GM12872 (cell line): ENCODE measurements at regions not wholly inside any gene's neighbourhood (a gene's known extent, or its start where the extent isn't known, plus 50 kb on each side); places are given as distances from the start of the nearest gene placed in this dataset.
A peak's percentile ranks its signal among the peaks of the same experiment; 100 is the strongest.

Experiments used
- TF ChIP-seq, protein P1 (sequence below): IDR thresholded peaks from 3 replicates; pipeline ENCODE4 v1.5.1; 2011; ENCODE audit warnings: low read depth, mild to moderate bottlenecking, low read length, moderate library complexity; ENCODE audit not compliant: insufficient read depth

DNA sequence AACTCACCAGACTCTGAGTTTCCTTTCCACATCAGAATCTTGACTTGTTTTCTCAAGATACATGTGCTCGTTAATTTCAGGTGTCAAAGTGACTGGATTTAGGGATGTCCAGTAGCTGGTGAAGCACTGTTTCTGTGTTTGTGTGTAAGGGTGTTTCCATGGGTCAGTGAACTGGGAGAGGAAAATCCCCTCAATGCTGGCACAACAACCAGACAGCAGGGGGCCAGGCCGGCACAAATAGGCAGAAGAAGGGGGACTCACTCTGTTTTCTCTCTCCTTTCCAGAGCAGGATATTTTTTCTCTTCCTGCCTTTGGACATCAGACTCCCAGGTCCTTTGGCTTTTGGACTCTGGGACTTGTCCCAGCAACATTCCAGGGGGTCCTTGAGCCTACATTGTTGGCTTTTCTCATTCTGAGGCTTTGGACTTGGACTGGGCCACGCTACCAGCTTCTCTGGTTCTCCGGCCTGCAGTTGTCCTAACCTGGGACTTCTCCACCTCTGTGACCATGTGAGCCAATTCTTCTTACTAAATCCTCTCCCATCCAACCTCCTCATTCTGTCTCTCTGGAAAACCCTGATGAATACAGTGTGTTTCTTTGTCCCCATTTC lies 144.0 kb downstream of the CAAP1 start:
- TF ChIP-seq, protein P1, sequence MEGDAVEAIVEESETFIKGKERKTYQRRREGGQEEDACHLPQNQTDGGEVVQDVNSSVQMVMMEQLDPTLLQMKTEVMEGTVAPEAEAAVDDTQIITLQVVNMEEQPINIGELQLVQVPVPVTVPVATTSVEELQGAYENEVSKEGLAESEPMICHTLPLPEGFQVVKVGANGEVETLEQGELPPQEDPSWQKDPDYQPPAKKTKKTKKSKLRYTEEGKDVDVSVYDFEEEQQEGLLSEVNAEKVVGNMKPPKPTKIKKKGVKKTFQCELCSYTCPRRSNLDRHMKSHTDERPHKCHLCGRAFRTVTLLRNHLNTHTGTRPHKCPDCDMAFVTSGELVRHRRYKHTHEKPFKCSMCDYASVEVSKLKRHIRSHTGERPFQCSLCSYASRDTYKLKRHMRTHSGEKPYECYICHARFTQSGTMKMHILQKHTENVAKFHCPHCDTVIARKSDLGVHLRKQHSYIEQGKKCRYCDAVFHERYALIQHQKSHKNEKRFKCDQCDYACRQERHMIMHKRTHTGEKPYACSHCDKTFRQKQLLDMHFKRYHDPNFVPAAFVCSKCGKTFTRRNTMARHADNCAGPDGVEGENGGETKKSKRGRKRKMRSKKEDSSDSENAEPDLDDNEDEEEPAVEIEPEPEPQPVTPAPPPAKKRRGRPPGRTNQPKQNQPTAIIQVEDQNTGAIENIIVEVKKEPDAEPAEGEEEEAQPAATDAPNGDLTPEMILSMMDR = no peak

DNA sequence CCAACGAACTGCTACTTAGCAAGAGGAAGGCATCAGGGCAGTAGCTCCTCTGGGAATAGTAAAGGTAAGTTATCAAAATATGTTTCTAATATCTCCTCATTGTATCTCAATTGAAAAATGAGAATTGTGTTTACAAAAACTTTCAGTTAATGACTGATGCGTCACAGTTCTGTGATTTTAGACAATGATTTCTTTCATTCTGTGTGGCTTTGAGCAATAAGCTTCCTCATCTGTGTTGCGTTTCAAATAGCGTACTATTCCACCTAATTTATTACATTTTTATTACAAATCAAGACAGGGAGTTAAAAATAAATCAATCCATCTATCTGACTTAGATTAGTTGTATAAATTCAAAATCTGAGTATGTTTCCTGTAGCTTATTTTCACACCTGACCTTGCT lies 145.0 kb downstream of the CAAP1 start:
- TF ChIP-seq, protein P1 = no peak

DNA sequence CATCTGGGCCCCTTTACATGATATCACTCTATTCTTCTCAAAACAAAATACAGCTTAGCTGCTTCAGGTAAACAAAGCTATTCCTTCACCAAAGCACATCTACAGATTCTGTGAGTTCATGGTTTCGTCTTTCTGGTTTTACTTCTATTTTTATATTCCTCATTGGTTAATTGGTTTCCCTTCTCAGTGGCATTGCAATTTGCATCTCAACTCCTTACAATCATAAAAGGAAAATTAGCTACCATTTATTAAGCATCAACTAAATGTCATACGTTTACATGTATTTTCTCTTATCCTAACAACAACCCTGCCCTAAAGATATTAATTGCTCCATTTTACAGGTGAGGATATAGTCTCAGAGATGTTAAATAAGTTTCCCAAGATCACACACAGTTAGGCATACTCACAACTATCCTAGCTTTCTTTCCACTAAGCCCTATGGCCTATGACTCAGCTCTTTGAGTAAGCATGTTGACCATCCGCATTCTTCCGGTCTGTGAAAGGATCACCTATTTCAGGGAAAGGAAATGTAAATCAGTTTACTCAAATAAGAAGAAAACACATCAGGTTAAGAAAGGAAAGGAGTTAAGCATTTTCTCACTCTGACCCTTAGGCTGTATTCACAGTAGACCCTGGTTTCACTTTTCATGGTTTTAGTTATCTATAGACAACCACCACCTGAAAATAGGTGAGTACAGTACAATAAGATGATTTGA lies 146.1 kb downstream of the CAAP1 start:
- TF ChIP-seq, protein P1 = no peak

DNA sequence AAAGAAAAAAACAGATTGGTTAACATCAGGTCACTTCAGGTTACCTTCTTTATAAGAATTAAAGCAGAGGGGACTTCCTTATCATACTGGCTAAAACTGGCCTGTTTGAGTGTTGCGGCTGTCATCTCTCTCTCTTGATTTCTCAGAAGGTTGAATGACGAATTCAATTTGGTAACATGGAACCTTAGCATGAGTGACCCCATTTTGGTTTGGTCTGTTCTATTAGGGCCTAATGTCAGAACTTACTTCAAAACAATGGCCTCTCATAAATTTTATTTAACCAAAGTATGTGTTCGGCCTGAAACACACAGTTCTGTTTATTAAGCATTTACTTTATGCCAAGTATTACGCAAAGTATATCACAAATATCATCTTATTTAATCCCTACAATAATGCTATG lies 147.5 kb downstream of the CAAP1 start:
- TF ChIP-seq, protein P1 = no peak

DNA sequence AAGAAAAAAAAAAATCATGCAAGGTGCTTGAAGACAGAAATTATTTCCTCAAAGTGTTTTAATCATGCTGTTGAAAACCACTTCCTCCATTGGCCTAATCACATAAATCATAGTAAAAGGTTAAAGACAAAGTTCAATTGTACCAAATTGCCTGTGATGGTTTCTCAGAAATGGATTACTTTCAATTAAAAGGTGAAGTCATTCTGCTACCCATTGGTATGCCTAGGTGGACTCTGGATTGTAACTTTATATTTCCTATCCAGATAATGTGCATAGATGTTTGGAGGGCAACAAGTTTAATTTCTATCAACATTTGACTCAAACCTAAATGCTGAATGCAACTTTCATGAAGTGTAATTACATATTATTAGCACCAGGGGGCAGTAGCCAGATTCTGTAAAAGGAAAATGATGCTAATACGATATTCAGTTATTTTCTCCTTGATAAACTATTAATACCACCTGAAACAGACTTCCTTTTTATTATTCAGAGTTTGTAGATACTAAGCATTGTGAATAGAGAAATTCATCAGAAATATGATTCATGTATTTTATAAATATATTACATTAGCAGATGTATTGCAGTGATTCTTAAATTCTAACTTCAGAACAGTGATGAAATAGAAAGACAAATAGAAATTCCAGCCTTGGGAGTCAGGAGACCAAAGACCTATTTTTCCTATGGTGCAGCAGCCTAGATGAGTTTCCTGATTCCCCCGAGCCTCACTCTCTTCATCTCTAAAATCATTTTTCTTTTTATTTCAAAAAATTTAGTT lies 148.2 kb downstream of the CAAP1 start:
- TF ChIP-seq, protein P1 = peak; percentile 48; the same call in 2 of the 3 replicates

DNA sequence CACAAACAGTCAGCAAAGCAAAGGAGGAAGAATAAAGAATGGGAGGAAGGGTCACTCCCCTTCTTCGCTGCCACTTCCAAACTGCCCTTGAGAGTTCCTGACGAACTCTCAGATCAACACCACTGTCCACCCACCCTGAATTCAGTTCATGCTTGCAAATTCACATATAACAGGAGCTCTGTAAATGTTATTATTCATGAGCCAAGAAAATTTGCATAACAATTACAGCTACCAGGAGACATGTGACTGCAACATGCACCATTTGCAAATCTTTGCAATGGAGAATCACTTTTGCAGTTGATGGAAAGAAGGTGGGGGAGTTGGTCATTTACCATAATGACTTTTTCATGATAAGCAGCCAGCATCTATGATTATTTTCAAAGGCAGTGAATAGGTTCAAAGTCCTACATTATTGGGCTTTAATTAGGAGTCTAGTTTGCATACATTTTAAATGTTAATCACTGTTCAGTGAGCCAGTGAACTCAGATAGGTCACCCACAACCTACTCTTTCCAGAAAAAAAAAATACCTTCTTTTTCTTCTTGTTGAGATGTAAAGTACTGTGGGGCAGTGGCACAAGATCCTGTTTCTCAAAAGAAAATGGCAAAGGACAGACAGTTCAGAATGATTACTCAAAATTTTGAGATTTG lies 149.7 kb downstream of the CAAP1 start:
- TF ChIP-seq, protein P1 = no peak

DNA sequence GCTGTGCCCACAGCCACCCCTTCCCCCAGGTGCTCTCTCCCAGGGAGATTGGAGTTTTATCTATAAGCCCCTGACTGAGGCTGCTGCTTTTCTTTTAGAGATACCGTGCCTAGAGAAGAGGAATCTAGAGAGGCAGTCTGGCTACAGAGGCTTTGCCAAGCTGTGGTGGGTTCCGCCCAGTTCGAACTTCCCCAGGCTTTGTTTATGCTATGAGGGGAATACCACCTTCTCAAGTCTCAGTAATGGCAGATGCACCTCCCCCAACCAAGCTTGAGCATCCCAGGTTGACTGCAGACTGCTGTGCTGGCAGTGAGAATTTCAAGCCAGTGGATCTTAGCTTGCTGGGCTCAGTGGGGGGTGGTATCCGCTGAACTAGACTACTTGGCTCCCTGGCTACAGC lies 157.4 kb downstream of the CAAP1 start:
- TF ChIP-seq, protein P1 = no peak
